ENCODE measurements at regions not wholly inside any gene's neighbourhood (a gene's known extent, or its start where the extent isn't known, plus 50 kb on each side); places are given as distances from the start of the nearest gene placed in this dataset.

DNA sequence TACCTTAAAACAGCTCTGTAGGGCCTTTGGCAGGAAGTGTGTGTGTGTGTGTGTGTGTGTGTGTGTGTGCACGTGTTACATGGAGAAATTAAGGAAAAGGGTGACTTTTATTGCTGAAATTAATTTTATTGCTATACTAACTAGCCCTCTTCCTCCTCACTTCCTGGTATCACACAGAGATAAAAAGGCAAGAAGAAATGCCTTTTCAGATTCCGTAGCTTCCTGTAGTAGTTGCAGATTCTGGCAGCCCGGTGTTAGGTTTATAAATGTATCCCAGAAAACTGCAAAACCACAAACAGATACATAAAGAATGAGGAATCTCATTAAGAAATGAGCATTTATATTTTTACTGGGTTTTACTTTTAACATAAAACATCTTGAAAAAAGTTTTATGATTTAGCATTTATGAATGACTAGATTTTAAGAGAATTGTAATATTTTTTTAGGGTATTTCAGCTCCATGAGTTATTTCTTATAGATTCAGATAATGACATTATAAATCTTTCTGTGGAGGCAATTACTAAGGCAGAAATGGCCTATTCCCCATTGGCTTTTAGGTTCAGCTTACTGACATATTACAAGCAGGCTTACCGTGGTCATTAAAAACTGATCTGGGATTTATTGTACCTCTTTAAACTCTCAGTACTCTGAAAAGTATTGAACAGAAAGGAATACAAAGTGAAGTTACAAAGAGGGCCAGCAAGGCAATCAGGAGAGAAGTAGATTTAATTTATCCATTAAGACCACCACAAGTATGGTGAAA, 249.1 kb upstream of the TSHZ2 start:
- no peak for DNase-seq

DNA sequence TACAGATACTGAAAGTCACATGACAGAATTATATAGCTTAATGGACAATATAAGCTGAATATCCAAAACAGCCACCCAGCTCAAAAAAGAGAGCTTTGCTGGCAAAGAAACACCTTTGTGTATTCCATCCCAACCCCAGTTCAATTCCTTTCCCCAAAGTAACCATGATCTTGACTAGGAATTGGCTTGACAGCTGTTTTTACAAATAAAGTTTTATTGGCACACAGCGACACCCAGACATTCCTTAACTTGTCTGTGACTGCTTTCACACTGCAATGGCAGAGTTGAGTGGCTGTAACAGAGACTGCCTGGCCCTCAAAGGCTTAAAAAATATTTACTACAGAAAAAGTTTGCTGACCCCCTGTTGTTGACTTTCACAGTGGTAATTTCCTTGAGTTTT, 264.0 kb upstream of the TSHZ2 start:
- DNase-seq = no peak

DNA sequence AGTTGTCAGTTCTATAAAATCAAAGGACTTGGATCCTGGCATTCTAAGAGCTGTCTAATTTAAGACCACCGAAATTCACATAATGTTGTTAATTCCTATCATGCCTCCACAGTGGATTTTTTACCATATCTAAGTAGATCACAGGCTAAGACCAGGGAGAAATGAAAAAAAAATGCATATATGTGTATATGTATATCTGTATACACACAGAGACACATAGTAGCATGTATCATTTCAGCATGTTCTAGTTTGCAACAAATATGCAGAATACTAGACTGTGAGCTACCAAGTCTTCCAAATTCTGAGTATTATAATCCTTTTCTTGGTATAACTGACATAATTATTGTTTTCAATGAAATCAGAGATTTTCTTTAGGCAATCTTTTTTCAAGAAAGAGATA, 267.6 kb upstream of the TSHZ2 start:
- DNase-seq = no peak

DNA sequence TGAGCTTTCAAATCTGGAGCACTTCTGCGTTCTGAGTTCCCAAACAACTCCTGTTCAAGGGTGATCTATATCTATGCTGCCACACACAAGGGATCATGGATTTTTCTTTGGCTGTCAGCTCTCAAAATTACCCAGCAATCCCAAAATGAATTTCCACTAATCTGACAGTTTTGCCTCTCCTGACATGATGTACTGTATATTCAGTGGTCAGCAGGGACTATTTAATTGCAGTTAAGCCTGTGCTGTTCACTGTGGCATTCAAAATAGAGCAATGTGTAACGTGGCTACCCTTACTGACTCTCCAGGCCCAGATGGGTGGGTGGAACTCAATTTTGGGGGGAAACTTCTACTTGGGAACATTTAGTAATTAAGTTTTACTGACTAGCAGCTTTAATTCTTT, 283.8 kb upstream of the TSHZ2 start:
- no peak for DNase-seq

DNA sequence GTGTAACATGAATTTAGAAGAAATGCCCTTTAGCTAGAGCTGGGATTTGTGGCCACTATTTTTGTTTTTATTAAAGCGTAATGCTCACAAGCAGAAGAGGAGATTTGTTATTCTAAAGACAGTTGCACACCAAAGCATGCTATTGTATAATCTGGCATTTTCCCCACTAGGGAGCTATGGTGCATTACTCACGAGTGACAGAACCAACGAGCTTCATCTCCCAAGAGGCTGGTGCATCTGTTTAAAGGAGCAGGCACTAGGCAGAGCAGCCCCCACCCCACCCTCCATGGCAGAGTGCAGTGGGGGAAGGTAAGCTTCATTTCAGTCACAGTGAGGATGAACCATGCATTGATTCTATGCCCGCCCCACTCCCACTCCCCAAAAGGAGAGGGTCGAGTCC, 287.3 kb upstream of the TSHZ2 start:
- DNase-seq = no peak

DNA sequence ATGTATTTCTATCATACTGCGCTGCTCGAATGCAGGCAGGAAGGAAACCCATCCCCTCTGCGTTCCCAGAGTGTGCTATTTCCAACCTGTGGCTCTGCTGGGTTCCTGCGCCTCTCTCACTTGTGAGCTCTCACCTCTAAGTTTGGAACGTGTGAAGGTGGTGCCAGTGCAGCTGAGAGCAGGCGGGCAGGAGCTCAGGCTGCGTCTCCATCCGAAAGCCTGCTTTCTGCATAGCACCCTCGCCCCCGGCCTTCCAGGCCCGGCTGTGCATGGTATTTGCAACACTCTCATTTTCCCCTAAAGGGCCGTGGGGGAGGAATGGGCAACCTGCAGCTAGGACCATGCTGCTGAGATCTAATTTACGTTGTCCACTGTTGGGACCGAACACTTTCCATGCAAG, 288.0 kb upstream of the TSHZ2 start:
- DNase-seq = no peak

DNA sequence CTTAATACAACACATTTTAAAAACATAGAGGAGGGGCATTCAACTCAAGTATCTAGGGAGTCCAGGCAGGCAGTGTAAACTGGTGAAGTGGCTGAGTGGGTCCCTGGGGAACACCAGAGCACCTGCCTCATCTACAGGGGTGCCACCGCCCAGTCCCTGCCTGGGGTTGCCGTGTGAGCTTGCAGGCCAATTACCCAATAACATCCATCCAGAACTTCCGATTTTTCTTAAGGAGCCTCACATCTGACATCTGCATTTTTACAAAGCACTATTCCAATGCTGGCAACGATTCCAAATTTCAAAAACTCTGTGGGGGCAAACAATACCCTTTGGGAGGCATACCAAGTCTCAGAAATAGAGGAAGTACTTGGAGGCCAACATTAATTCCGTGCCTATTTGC, 288.4 kb upstream of the TSHZ2 start:
- DNase-seq = peak in 1 of 2 donors; percentile 2

DNA sequence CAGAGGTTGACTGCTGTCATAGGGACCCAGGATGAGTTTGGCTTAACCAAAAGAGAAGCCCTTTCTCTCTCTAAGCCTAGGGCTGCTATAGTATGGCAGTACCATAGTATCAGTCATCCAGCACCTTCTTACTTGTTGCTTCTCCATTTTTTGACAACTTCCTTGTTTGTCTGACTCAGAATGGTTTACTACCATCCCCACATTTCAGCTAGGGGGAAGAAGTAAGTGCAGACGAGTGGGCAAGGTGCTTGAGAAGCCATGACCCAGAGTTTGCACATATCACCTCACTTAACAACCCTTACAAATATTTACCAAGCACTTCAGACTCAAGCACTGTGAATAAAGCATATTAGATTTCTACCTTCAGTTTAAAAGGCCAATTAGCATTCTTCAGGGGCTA, 289.9 kb upstream of the TSHZ2 start:
- DNase-seq = peak; percentile 54 to 65

DNA sequence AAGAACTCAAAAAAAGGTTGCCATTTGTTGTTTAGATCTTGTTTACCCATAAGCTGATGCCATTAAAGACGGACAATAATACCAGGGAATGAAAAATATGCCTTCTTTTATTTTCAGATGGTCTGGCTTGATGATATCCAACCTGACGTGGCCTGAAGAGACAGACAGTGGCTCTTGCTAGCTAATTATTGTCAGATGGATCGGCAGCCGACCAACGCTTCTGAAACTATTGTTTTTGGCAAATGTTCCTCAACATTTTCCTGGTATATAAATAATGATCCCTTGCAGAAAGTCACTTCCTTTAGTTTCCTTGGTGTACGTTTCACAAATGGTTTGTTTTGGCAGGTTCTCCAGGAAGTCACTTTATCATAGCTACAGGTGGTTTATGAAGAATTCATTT, 290.9 kb upstream of the TSHZ2 start:
- no peak for DNase-seq

DNA sequence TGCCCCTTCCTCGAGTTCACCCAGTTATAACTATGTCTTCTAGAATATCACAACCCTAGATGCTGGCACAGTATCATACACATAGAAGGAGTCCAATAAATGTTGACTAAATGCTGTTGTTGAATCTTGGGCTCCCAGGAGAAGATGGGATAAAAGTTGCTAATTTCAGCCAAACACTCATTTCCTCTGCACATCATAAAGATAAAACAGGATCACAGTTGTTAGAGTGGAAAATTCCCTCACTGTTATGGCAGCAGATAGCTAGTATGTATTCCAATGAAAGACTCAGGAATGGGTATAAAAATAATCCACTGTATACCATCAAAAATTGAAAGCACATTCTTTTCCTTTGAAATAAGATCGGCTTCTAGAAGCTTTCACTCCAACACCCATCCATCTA, 294.9 kb upstream of the TSHZ2 start:
- DNase-seq = no peak

DNA sequence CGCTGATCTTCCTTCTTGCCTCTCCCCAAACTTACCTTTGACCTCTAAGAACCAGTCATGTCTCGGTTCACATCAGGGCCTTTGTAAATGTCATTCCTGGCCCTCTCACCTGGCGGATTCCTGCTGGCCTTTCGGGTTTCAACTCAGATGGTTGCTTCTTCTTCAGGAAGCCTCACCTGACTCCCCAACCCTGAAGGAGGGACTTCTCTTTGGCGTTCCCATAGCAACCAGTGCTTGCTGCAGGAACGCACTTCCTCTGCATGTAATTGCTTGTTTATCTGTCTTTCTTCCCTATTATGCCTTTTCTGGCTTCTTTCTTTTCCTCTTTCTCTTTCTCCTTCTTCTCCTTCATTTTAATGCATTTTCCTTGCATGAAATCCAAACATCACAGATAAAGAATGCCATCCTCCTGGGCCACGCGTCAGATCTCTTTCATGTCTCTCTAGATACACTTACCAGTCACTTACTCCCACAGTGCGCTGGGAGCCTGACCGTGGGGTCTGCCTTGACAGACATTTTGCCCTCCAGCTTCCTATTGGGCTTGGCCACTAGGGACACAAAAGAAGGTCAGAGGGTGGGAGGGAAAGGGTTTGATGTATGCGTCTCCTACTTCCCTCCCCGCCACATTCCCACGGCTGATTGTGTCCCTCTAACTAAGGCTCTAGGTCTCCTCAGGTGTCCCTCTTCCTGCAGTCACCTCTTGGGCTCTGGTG, 295.7 kb upstream of the TSHZ2 start:
- peak; percentile 21 to 44 for DNase-seq

DNA sequence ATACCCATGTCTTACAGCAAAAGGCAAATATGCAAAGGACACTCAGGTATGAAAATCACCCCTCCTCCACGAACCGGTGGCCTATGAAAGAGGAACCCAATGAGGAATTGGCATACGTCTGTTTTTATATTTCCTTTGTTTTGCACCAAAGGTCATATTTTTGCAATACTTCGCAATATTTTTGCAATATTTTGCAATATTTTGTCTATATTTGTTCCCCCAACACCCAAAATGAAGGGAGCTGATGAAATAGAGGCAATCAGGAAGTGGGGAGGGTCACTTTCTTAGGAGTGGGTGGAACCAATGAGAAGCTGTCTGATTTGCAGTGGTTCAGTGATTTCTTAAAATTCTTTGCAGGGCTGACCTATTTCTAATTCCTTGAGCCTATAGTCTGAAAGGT, 296.8 kb upstream of the TSHZ2 start:
- DNase-seq = peak; percentile 79 to 97

DNA sequence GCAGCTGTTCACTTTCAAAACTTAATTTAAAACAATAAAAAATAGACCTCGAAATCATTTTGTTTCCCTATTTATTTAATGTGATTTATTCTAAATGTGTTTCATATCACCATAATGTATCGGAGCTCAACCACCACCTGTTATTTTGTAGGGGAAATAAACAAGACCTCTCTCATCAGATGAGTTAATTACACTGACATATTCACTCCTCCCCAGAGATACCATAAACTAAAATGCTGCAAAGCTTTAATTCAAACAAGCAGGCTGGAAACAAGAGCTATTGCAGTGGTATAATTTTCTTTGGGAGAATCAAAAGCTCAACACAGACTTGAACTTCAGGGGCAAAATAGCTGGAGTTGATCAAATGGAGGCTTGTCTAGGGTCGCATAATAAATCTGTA, 303.5 kb upstream of the TSHZ2 start:
- DNase-seq = no peak

DNA sequence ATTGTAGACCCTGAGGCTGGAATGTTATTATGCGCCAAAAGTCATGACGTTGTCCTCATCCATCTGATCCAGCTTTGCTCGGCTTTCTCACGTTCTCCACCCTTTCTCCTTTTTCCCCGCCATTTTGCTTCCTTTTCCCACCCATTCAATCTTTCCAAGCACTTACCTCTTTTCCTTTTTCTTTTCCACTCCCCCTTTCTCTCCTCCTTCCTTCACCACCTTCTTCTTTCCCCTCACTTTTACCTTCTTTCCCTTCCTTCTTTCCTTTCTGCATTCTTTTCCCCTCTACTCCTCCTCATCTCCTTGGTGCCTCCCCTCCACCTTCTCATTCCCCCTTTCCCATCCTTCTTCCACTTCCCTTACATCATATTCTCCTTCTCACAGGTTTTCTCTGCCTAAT, 304.8 kb upstream of the TSHZ2 start:
- no peak for DNase-seq

DNA sequence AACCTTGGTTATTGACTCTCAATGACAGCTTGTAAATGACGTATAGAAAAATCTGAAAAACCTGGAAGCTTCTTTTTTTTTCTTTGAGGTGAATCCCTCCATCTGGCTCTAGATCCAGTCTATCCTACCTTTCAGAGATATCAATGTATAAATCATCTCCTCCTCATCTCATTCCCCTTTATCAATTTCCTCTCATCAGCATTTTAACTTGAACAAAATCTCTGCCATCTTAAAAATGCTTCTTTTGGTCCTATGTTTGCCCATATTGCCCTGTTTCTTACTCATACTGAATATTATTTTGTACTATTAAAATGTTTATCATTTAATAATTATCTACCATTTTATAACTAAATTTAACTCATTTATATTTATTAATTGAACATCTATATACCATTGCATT, 306.7 kb upstream of the TSHZ2 start:
- no peak for DNase-seq

DNA sequence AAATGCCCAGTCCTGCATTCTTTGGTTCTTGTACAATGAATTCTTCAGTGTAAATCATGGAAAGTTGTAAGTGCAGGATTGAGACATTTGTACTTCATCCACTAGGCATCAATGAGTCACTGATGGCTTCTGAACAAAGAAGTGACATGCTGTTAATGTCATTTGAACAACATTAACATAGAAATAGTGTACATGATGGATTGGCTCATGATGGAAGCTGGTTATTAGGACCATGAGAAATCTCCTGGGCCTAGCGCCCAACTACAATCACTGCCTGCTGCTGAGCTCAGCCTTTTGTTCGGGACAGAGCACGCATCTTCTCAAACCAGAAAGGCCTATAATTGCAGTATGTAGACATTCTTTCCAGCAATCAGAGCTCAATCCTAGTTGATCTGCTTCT, 316.8 kb upstream of the TSHZ2 start:
- no peak for DNase-seq

DNA sequence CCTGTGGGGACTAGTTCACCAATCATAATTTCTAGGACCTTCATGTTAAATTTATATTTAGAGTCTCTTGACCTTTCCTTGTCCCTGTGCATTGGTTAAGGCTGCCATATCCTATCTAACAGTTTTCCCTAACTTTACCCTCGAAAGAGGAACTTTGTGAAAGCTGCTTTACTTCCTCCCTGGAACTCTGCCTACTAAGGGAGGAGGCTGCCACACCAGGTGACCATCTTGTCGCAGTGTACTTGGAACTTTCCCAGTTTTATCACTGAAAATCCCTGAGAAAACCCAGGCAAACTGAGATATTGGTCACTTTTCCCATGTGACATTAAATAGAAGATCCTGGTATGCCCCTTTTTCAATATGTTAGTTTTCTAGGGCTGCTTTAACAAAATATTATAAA, 317.6 kb upstream of the TSHZ2 start:
- DNase-seq = no peak

DNA sequence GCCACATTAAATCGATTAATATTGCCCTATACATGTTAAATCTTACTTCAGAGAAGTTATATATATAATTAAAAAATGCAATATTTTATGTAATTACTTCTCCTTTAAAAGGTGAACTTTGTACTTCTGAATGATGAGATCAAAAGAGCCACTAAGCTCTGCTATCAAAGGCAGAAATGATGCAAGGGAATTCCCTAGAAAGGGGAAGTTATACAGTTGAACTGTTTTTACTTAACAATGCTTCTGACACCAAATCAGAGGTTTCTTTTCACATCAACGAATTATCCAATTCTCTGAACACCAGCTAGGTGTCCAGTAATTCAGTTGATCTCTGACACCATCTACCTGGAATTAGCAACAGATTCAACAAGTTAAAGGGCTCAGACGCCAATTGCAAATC, 319.9 kb upstream of the TSHZ2 start:
- peak; percentile 15 to 42 for DNase-seq

DNA sequence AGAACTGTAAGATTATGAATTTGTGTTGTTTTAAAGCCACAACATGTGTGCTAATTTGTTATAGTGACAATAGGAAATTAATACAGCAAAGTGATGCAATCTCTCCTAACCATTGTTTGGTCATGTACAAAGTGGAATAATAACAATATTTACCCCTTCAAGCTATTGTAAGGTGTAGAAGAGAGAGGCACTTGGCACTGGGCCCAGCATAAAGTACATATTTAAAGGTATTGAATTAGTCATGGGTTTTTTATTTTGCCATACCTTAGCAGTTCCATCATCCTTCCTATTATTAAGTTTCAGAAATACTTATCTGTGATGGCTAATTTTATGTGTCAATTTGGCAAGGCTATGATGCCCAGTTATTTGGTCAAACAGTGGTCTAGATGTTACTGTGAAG, 322.4 kb upstream of the TSHZ2 start:
- DNase-seq = no peak

DNA sequence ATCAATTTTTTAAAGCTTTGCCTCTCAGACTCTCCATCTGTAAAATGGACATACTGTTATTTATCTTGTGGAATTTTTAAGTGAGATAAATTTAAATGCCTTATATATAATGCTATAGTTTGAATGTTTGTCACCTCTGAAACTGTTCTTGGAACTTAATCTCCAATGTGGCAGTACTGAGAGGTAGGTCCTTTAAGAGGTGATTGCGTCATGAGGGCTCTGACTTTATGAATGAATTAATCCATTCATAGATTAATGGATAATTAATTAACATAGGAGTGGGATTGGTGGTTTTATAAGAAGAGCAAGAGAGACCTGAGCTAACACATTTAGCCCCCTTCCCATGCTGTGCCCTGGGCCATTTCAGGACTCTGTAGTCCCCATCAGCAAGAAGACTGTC, 326.3 kb upstream of the TSHZ2 start:
- DNase-seq = no peak

DNA sequence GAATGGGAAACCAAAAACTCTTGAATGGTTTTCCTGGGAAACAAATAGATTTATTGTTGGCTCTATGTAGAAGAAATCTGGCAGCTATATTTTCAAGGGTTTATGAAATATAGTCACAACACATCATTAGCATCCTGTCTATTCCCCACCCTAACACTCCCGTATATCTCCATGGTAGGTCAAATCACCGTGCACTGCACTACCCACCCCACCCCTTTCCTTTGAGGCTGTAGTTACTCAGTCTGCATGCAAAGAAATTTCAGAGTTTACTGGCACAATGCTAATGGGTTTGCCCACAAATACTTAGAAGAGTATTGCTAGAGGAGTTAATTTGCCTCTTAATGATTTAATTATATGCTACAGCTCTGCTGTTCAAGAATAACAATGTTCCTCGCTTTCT, 329.1 kb upstream of the TSHZ2 start:
- no peak for DNase-seq

DNA sequence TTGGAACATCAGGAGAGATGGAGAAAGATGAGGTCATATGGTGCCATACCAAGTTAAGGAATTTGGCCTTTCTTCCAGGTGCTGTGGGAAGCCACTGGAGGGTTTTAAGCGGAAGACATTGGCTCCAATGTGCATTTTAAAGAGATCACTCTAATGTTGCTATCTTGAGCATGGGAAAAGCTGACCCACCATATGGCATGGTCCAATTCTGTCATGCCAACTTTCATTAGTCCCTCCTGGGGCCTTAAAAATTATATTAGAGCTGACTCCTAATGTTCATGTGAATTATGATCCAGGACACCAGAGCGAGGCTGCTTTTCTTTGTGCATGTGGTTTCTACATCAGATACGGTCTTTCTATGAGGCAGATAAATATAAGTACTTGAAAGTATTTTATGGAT, 335.0 kb upstream of the TSHZ2 start:
- DNase-seq = no peak

DNA sequence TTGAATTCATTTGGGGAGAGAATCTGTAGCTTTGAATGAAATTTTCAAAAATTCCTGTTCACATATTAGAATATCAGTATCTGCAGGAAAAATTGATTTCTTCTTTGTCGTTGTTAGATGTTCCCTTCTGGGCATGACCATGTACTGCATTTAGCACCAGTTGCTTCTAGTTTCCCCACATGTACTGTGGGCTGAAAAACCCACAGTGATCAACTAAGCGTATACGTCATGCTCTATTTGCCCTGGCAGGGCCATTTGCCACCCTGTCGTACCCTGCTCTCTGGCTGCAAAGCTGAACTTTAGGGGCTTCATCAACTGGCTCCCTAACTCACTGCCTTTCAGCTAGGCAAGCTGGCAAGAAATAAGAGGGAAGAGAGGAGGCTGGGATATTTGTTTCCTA, 340.7 kb upstream of the TSHZ2 start:
- no peak for DNase-seq

DNA sequence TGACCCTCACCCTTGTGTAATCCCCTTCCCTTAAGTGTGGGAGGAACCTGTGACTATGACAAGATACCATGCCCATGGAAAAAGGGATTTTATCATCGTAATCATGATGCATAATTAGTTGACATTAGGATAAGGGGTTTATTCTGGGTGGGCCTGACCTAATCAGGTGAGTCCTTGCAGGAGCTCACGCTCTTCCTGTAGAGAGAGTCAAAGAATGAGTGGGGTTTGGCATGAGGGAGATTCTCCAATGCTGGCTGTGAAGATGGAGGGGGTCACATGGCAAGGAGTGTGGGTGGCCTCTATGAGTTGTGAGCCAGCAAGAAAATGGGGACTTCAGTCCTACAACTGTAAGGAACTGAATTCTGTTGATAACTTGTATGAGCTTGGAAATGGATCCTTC, 342.0 kb upstream of the TSHZ2 start:
- no peak for DNase-seq

DNA sequence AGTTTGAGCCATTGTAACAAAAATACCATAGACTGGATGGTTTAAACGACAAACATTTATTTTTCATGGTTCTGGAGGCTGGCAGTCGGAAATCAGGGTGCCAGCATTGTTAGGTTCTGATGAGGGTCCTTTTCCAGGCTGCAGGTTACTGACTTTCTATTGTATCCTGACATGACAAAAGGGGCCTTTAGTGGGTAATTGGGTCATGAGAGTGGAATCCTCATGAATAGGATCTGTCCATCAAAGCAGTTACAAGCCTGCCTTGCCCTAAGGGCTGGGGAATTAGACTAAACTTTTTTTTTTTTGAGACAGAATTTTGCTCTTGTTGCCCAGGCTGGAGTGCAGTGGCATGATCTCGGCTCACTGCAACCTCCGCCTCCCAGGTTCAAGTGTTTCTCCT, 347.9 kb upstream of the TSHZ2 start:
- DNase-seq = no peak
